Embryonic facial prominence (tissue), 1 donor: ENCODE measurements at regions not wholly inside any gene's neighbourhood (a gene's known extent, or its start where the extent isn't known, plus 50 kb on each side); places are given as distances from the start of the nearest gene placed in this dataset.

Source experiments
- DNase-seq: peaks from one replicate; pipeline ENCODE4 v3.0.0-alpha.2; 2016; ENCODE audit errors: extremely low spot score

- no peak for DNase-seq
These were observed 149.3 kb upstream of the CTTNBP2 start for GRCh38 chr7:118022546-118022945.

GRCh38 chr7:118026791-118027190 is 153.6 kb upstream of the CTTNBP2 start:
- no peak for DNase-seq

GRCh38 chr7:118028226-118028625 is 155.0 kb upstream of the CTTNBP2 start:
- no peak for DNase-seq

- DNase-seq = no peak
These were observed 154.0 kb upstream of the LSM8 start for GRCh38 chr7:118029826-118030422.

- no peak for DNase-seq
These were observed 150.7 kb upstream of the LSM8 start for GRCh38 chr7:118033273-118033672.

GRCh38 chr7:118039963-118040489 is 143.9 kb upstream of the LSM8 start:
- no peak for DNase-seq

- DNase-seq = no peak
These were observed 143.4 kb upstream of the LSM8 start for GRCh38 chr7:118040562-118040961.

GRCh38 chr7:118041251-118041878 is 142.6 kb upstream of the LSM8 start:
- no peak for DNase-seq

GRCh38 chr7:118045629-118046028 is 138.3 kb upstream of the LSM8 start:
- DNase-seq = no peak

GRCh38 chr7:118046086-118046485 is 137.9 kb upstream of the LSM8 start:
- DNase-seq = no peak

GRCh38 chr7:118046801-118047200 is 137.2 kb upstream of the LSM8 start:
- DNase-seq = no peak

- no peak for DNase-seq
These were observed 131.6 kb upstream of the LSM8 start for GRCh38 chr7:118052336-118052735.

GRCh38 chr7:118053353-118053752 is 130.6 kb upstream of the LSM8 start:
- no peak for DNase-seq

GRCh38 chr7:118054529-118054928 is 129.4 kb upstream of the LSM8 start:
- no peak for DNase-seq

- DNase-seq = no peak
These were observed 128.3 kb upstream of the LSM8 start for GRCh38 chr7:118055647-118056046.

- DNase-seq = no peak
These were observed 126.6 kb upstream of the LSM8 start for GRCh38 chr7:118057404-118057803.

GRCh38 chr7:118059209-118059608 is 124.8 kb upstream of the LSM8 start:
- DNase-seq = no peak

- DNase-seq = no peak
These were observed 123.3 kb upstream of the LSM8 start for GRCh38 chr7:118060692-118061091.

- DNase-seq = no peak
These were observed 122.6 kb upstream of the LSM8 start for GRCh38 chr7:118061386-118061785.

GRCh38 chr7:118072893-118073674 is 110.9 kb upstream of the LSM8 start:
- DNase-seq = no peak

GRCh38 chr7:118075936-118076335 is 108.0 kb upstream of the LSM8 start:
- no peak for DNase-seq

GRCh38 chr7:118076564-118076963 is 107.4 kb upstream of the LSM8 start:
- DNase-seq = no peak

- DNase-seq = no peak
These were observed 105.9 kb upstream of the LSM8 start for GRCh38 chr7:118078015-118078414.
